ENCODE measurements at regions not wholly inside any gene's neighbourhood (a gene's known extent, or its start where the extent isn't known, plus 50 kb on each side); places are given as distances from the start of the nearest gene placed in this dataset.

DNA sequence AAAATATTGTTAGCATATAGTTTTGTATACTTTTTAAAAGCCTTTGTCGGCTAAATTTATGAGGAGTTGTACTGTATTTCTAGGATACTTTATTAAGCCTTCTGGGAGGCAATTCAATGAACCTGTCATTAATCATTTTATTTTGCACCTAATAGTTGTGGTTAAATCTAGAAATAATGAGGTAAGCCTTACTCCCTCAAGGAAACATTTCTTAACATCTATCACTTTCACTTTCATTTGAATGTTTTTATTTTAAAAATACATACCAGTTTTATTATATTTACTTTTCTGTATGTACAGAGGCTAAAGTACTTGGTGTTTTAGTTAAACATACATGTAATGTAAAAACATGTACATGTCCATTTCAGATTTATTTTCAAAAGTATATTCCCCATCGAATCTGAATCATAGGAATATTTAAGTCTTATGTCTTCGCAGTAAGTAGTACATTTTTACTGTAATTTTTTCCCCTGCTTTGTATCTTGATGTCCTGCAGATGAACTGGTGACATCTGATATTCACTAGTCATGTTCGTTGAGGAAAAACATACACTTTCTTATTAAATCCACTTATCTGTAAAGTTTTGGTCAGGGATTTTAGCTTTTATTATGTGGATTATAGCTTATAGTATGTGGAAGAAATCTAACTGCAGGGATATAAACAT is 82.8 kb downstream of the DISP1 start:
- H3K9ac ChIP-seq (ENCODE audit: low read length) = no peak overlapping the region
- intact Hi-C loops (cut with micrococcal nuclease) = no loop called here
- no peaks in the 10 kb centered on the region for H3K27me3 ChIP-seq (ENCODE audit: insufficient read depth, low read length)
- ChIA-PET CTCF (no interaction called here), RAD21 (ENCODE audit: low non-redundant PET in 1 of 2, low total read pairs in 2 of 2, uncharacterized antibody in 2 of 2, unreplicated experiment in 2 of 2) (no interaction called here), POLR2A (no interaction called here)
- no peak for DNase-seq (ENCODE audit: low read depth, low spot score)
- no peak for TF ChIP-seq TCF7L2 (IDR thresholded peaks at IDR 0.05; ENCODE audit: borderline replicate concordance, extremely low read depth, insufficient read depth, insufficient read length)
- no peak for TF ChIP-seq SP1 (IDR thresholded peaks at IDR 0.05; ENCODE audit: low read depth)
- TF ChIP-seq SRF (IDR thresholded peaks at IDR 0.05; ENCODE audit: low read depth) = no peak
- TF ChIP-seq, protein P1, sequence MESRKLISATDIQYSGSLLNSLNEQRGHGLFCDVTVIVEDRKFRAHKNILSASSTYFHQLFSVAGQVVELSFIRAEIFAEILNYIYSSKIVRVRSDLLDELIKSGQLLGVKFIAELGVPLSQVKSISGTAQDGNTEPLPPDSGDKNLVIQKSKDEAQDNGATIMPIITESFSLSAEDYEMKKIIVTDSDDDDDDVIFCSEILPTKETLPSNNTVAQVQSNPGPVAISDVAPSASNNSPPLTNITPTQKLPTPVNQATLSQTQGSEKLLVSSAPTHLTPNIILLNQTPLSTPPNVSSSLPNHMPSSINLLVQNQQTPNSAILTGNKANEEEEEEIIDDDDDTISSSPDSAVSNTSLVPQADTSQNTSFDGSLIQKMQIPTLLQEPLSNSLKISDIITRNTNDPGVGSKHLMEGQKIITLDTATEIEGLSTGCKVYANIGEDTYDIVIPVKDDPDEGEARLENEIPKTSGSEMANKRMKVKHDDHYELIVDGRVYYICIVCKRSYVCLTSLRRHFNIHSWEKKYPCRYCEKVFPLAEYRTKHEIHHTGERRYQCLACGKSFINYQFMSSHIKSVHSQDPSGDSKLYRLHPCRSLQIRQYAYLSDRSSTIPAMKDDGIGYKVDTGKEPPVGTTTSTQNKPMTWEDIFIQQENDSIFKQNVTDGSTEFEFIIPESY (IDR thresholded peaks at IDR 0.05; ENCODE audit: extremely low read depth, insufficient replicate concordance, low read length) = no peak
- TF ChIP-seq EZH2 (IDR thresholded peaks at IDR 0.05) = no peak
- no peak for TF ChIP-seq POLR2A (IDR thresholded peaks at IDR 0.05; ENCODE audit: borderline replicate concordance, extremely low read depth, insufficient read depth, insufficient read length)
- no peak for TF ChIP-seq ZFX (IDR thresholded peaks at IDR 0.05)
- no peak for TF ChIP-seq YY1 (IDR thresholded peaks at IDR 0.05; ENCODE audit: extremely low read depth, insufficient replicate concordance, low read depth, low read length)
- TF ChIP-seq CTCF (IDR thresholded peaks at IDR 0.05 in 2 of 3, conservative IDR thresholded peaks at IDR 0.05 in 1 of 3; ENCODE audit: borderline replicate concordance in 1 of 3, insufficient read depth in 1 of 3, low read depth in 2 of 3, low read length in 2 of 3) = no peak
- TF ChIP-seq MAX (IDR thresholded peaks at IDR 0.05) = no peak
- no peak for TF ChIP-seq FOSL1 (IDR thresholded peaks at IDR 0.05; ENCODE audit: low read depth)
- H3K4me3 ChIP-seq (replicated peaks in 1 of 2; ENCODE audit: low read depth in 1 of 2, low read length in 2 of 2) = no peak overlapping the region
- H3K9me3 ChIP-seq (ENCODE audit: control insufficient read depth in 1 of 2, insufficient read depth in 1 of 2, low read depth in 1 of 2, low read length in 2 of 2) = no peaks in the 10 kb centered on the region
- no TSS peak for BruUV-seq (replicated peaks)
- no peaks in the 10 kb centered on the region for H3K79me2 ChIP-seq (ENCODE audit: insufficient read depth, low read length)
- H3K9me2 ChIP-seq (ENCODE audit: insufficient read depth) = no peaks in the 10 kb centered on the region
- no peak overlapping the region for H3K27ac ChIP-seq (ENCODE audit: low read depth, low read length)
- H3K4me1 ChIP-seq (ENCODE audit: control insufficient read depth in 1 of 2, insufficient read depth in 2 of 2, low read length in 2 of 2) = no peaks in the 10 kb centered on the region
- no peaks in the 10 kb centered on the region for H4K20me1 ChIP-seq (ENCODE audit: insufficient read depth)
- no peak overlapping the region for H2AFZ ChIP-seq (ENCODE audit: low read depth, low read length, poor library complexity, severe bottlenecking)
- no peaks in the 10 kb centered on the region for H3K36me3 ChIP-seq (ENCODE audit: control insufficient read depth in 1 of 2, insufficient read depth in 2 of 2, low read length in 2 of 2)
- no peak for ATAC-seq
- no peak overlapping the region for H3K4me2 ChIP-seq (ENCODE audit: low read length)
